AG08395 (cell line): ENCODE measurements at regions not wholly inside any gene's neighbourhood (a gene's known extent, or its start where the extent isn't known, plus 50 kb on each side); places are given as distances from the start of the nearest gene placed in this dataset.

Experiments used
- DNase-seq: peaks from one replicate; pipeline ENCODE4 v3.0.0; 2012; ENCODE audit warnings: mixed read lengths, low spot score

- DNase-seq: no peak
Measured at GRCh38 chr3:189557824-189558223, 73.4 kb upstream of the TP63 start.

GRCh38 chr3:189561256-189561655 is 69.9 kb upstream of the TP63 start:
- DNase-seq: no peak

- peak; percentile 89 for DNase-seq
Measured at GRCh38 chr3:189563853-189564563, 67.2 kb upstream of the TP63 start.

GRCh38 chr3:189566550-189567130 is 64.5 kb upstream of the TP63 start:
- no peak for DNase-seq

- DNase-seq: no peak
Measured at GRCh38 chr3:189567322-189567721, 63.9 kb upstream of the TP63 start.

- DNase-seq: no peak
Measured at GRCh38 chr3:189567766-189568420, 63.3 kb upstream of the TP63 start.

GRCh38 chr3:189568961-189569360 is 62.2 kb upstream of the TP63 start:
- no peak for DNase-seq

- DNase-seq: no peak
Measured at GRCh38 chr3:189569473-189569872, 61.7 kb upstream of the TP63 start.

- no peak for DNase-seq
Measured at GRCh38 chr3:189570916-189571315, 60.3 kb upstream of the TP63 start.

GRCh38 chr3:189572249-189572648 is 58.9 kb upstream of the TP63 start:
- peak; percentile 10 for DNase-seq

- peak; percentile 15 for DNase-seq
Measured at GRCh38 chr3:189573004-189573403, 58.2 kb upstream of the TP63 start.

- DNase-seq: no peak
Measured at GRCh38 chr3:189576486-189576885, 54.7 kb upstream of the TP63 start.

GRCh38 chr3:189577050-189577951 is 53.9 kb upstream of the TP63 start:
- no peak for DNase-seq

- DNase-seq: no peak
Measured at GRCh38 chr3:189580190-189580589, 51.0 kb upstream of the TP63 start.
